H1 (cell line): ENCODE measurements at regions not wholly inside any gene's neighbourhood (a gene's known extent, or its start where the extent isn't known, plus 50 kb on each side); places are given as distances from the start of the nearest gene placed in this dataset.

Source experiments
- ATF2 ChIP-seq: IDR thresholded peaks from 2 replicates; pipeline ENCODE4 v1.6.1; 2012; ENCODE audit warnings: low read length, inconsistent platforms
- CTCF ChIP-seq, 3 experiments: IDR thresholded peaks; 1 replicate in 2 of 3; 2 replicates in 1 of 3; pipeline versions ENCODE4 v1.5.1 to v1.6.1; 2011; ENCODE audit warnings: low read length in 3 of 3, mild to moderate bottlenecking in 3 of 3, inconsistent platforms in 2 of 3, low read depth in 1 of 3, moderate library complexity in 1 of 3; ENCODE audit not compliant: insufficient read depth in 1 of 3; ENCODE audit errors: control extremely low read depth in 1 of 3
- E2F6 ChIP-seq: IDR thresholded peaks from 2 replicates; pipeline ENCODE4 v1.6.1; 2012; ENCODE audit warnings: inconsistent platforms
- EGR1 ChIP-seq: IDR thresholded peaks from 2 replicates; pipeline ENCODE4 v1.6.1; 2011; ENCODE audit warnings: low read depth, low read length, borderline replicate concordance
- EZH2 ChIP-seq: fragments of 200-600 bp; sonication (generic); IDR thresholded peaks from 2 replicates; pipeline ENCODE4 v1.7.1; 2012; ENCODE audit warnings: low read depth, mild to moderate bottlenecking, moderate library complexity, low read length, inconsistent platforms; ENCODE audit not compliant: severe bottlenecking
- MAX ChIP-seq: IDR thresholded peaks from 2 replicates; pipeline ENCODE4 v1.6.1; 2012; ENCODE audit warnings: inconsistent platforms
- POLR2A ChIP-seq, 2 experiments: IDR thresholded peaks; 1 replicate in 1 of 2; 2 replicates in 1 of 2; pipeline ENCODE4 v1.6.1; 2011; ENCODE audit warnings: low read depth in 2 of 2, low read length in 2 of 2, mild to moderate bottlenecking in 2 of 2; ENCODE audit errors: control extremely low read depth in 1 of 2
- POLR2AphosphoS5 ChIP-seq: IDR thresholded peaks from 2 replicates; pipeline ENCODE4 v1.6.1; 2011; ENCODE audit warnings: low read depth, low read length
- RXRA ChIP-seq: IDR thresholded peaks from 2 replicates; pipeline ENCODE4 v1.6.1; 2011; ENCODE audit warnings: low read depth, mild to moderate bottlenecking, low read length, moderate library complexity; ENCODE audit not compliant: insufficient read depth

- TF ChIP-seq RXRA (no peak), E2F6 (no peak), CTCF (IDR thresholded peaks at IDR 0.05; ENCODE audit: control extremely low read depth in 1 of 3, insufficient read depth in 1 of 3, low read depth in 1 of 3, low read length in 3 of 3) (no peak), EZH2 (no peak), EGR1 (no peak), MAX (no peak), POLR2A (IDR thresholded peaks at IDR 0.05; ENCODE audit: control extremely low read depth in 1 of 2, low read depth in 2 of 2, low read length in 2 of 2) (no peak), ATF2 (no peak), POLR2AphosphoS5 (no peak)
These were observed 181.0 kb upstream of the RNF32 start for GRCh38 chr7:156459582-156459981.
